MCF 10A (cell line): ENCODE measurements at regions not wholly inside any gene's neighbourhood (a gene's known extent, or its start where the extent isn't known, plus 50 kb on each side); places are given as distances from the start of the nearest gene placed in this dataset.

Experiments used
- BruUV-seq: library from RNA; stranded (reverse); fragments of 400-500 nt; replicated peaks from 2 replicates; lab custom pipeline; 2021; lab: Mats Ljungman, UMichigan
- CTCF ChIA-PET: fragments of 300-600 bp; sonication (Branson Sonifier 250); formaldehyde crosslinking; extraction: SDS; loops from one replicate; lab custom pipeline; 2021; ENCODE audit warnings: antibody characterized with exemption, inconsistent platforms; lab: Yijun Ruan, JAX
- POLR2A ChIA-PET: fragments of 300-600, 350-650 bp; sonication (Branson Sonifier 250); formaldehyde crosslinking; extraction: SDS; loops from one replicate; lab custom pipeline; 2020; ENCODE audit warnings: antibody characterized with exemption, inconsistent platforms; lab: Yijun Ruan, JAX
- DNase-seq: peaks from one replicate; pipeline ENCODE4 v3.0.0-alpha.2; 2018; ENCODE audit not compliant: unreplicated experiment
- H3K27ac Mint-ChIP-seq: one replicate; pipeline ENCODE4 v1.8.0; 2022; ENCODE audit warnings: mild to moderate bottlenecking, low read depth, mixed read lengths; ENCODE audit not compliant: unreplicated experiment
- H3K27me3 Mint-ChIP-seq: one replicate; pipeline ENCODE4 v1.8.0; 2022; ENCODE audit warnings: mixed read lengths; ENCODE audit not compliant: insufficient read depth, unreplicated experiment
- H3K36me3 Mint-ChIP-seq: one replicate; pipeline ENCODE4 v1.8.0; 2022; ENCODE audit warnings: mild to moderate bottlenecking, moderate library complexity, mixed read lengths; ENCODE audit not compliant: insufficient read depth, unreplicated experiment
- H3K4me1 Mint-ChIP-seq: one replicate; pipeline ENCODE4 v1.8.0; 2022; ENCODE audit warnings: mixed read lengths; ENCODE audit not compliant: insufficient read depth, unreplicated experiment
- H3K4me3 Mint-ChIP-seq: one replicate; pipeline ENCODE4 v1.8.0; 2022; ENCODE audit warnings: mild to moderate bottlenecking, moderate library complexity, mixed read lengths; ENCODE audit not compliant: unreplicated experiment
- H3K9me3 Mint-ChIP-seq: one replicate; pipeline ENCODE4 v1.8.0; 2022; ENCODE audit warnings: mixed read lengths; ENCODE audit not compliant: unreplicated experiment
- CTCF ChIP-seq: fragments of 200-600 bp; IDR thresholded peaks from one replicate; pipeline ENCODE4 v1.8.0; 2022; ENCODE audit warnings: antibody characterized with exemption, mild to moderate bottlenecking; ENCODE audit not compliant: unreplicated experiment
- intact Hi-C: fragments of 100-400 bp; cut with micrococcal nuclease; formaldehyde crosslinking; loops from 2 replicates; pipeline ENCODE4 v1.14.1; 2022

- Mint-ChIP-seq H3K9me3 (peaks cover 8% of the 10 kb centered on the region), H3K4me1 (no peaks in the 10 kb centered on the region), H3K27ac (no peak overlapping the region), H3K36me3 (no peaks in the 10 kb centered on the region), H3K4me3 (no peak overlapping the region), H3K27me3 (no peaks in the 10 kb centered on the region)
- TF ChIP-seq CTCF: no peak
- intact Hi-C loops: no loop called here
- ChIA-PET POLR2A (no interaction called here), CTCF (interaction anchor here (1.0 to 1.4 kb wide), 2 partner anchors 419 to 429 kb away, joined by 3 read pairs; no protein-coding TSS in a partner anchor)
- BruUV-seq: no TSS peak
- no peak for DNase-seq
Measured at GRCh38 chr4:72924814-72925213, 144.7 kb downstream of the COX18 start.

GRCh38 chr4:72919937-72920336 is 149.6 kb downstream of the COX18 start:
- Mint-ChIP-seq H3K27me3 (no peaks in the 10 kb centered on the region), H3K36me3 (no peaks in the 10 kb centered on the region), H3K9me3 (no peaks in the 10 kb centered on the region), H3K4me3 (no peak overlapping the region), H3K27ac (no peak overlapping the region), H3K4me1 (no peaks in the 10 kb centered on the region)
- ChIA-PET CTCF (interaction anchor here (1.0 kb wide), 1 partner anchor 19 kb away, joined by 3 read pairs; no protein-coding TSS in a partner anchor), POLR2A (no interaction called here)
- BruUV-seq: no TSS peak
- no peak for DNase-seq
- intact Hi-C loops: no loop called here
- TF ChIP-seq CTCF: no peak

- Mint-ChIP-seq H3K9me3 (no peaks in the 10 kb centered on the region), H3K27me3 (no peaks in the 10 kb centered on the region), H3K4me3 (no peak overlapping the region), H3K4me1 (no peaks in the 10 kb centered on the region), H3K27ac (no peak overlapping the region), H3K36me3 (no peaks in the 10 kb centered on the region)
- intact Hi-C loops: no loop called here
- TF ChIP-seq CTCF: no peak
- ChIA-PET POLR2A (no interaction called here), CTCF (interaction anchor here (1.0 kb wide), 1 partner anchor 19 kb away, joined by 3 read pairs; no protein-coding TSS in a partner anchor)
- DNase-seq: no peak
- BruUV-seq: no TSS peak
Measured at GRCh38 chr4:72919464-72919863, 150.1 kb downstream of the COX18 start.

GRCh38 chr4:72918362-72918761 is 151.2 kb downstream of the COX18 start:
- intact Hi-C loops: no loop called here
- no peak for TF ChIP-seq CTCF
- Mint-ChIP-seq H3K27ac (no peak overlapping the region), H3K9me3 (no peaks in the 10 kb centered on the region), H3K4me1 (no peaks in the 10 kb centered on the region), H3K36me3 (no peaks in the 10 kb centered on the region), H3K27me3 (no peaks in the 10 kb centered on the region), H3K4me3 (no peak overlapping the region)
- ChIA-PET CTCF (interaction anchor here (0.7 kb wide), 1 partner anchor 41 kb away, joined by 3 read pairs; no protein-coding TSS in a partner anchor), POLR2A (no interaction called here)
- DNase-seq: no peak
- no TSS peak for BruUV-seq
